GM19455 (cell line): ENCODE measurements at regions not wholly inside any gene's neighbourhood (a gene's known extent, or its start where the extent isn't known, plus 50 kb on each side); places are given as distances from the start of the nearest gene placed in this dataset.

Experiments
- ATAC-seq: cut with Tn5 transposase; IDR thresholded peaks from one replicate; pipeline ENCODE4 v1.9.1; 2021; ENCODE audit not compliant: unreplicated experiment

DNA sequence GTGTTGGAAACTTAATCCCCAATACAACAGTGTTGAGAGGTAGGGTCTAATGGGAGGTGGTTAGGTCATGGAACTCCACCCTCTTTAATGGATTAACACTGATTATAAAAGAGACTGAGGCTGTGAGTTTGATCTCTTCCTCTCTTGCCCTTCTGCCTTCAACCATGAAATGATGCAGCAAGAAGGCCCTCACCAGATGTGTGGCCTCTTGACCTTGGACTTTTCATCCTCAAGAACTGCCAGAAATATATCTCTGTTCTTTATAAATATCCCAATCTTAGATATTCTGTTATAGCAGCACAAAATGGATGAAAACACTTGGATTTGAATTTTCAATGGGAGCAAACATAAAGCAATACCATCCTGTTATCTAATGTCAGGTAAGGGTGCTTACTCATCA lies 67.6 kb downstream of the NMUR2 start:
- ATAC-seq: no peak

DNA sequence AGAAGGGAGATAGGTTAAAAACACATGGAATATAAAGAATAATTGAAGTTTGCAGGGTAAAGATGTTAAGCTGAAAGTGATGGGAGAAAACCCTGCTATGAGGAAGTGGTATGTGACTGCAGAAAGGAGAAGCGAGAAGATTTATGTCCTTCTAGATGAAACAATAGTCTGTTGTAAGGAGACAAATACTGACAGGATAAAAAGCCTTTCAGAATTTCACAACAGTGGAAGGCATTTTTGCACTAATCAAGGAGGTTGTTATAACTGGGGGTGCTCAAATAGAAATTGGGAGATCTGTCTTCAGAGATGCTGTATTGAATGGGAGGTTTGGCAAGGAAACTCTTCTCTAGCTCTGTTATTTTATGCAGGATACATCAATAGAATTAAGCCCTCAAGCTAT lies 69.6 kb downstream of the NMUR2 start:
- ATAC-seq: no peak

DNA sequence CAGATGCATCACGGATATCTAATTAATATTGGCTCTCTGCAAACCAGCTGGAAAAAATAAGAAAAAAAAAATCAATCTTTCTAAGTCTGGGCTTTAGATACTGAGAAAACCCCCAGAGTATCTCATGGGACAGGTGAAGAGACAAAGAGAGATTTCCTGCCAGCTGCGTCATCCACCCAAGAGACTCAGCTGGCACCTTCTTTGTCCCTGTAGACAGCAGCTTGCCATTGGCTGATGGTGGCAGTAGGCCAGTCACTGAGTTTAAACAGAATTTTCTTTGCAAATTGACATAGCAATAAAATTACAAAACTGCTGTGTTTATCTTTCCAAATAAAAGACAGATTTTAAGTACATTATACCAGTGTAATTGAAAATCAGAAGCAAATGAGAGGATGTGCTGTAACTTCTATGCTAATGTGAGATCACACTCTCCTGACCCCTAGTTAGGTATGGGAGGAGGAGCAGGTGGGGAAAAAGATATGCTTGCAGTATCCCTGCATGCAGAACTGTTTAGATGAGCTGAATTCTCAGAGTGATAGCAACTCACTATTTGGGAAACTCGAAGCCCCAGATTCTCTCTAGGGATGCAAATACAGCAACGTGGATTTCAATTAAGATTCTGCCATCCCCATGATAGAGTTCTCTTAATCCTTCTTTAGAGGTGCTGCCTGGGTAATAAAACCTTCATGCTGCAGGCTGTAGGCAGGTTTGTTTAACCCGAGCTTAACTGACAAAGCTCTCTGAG lies 72.2 kb downstream of the NMUR2 start:
- ATAC-seq: no peak

DNA sequence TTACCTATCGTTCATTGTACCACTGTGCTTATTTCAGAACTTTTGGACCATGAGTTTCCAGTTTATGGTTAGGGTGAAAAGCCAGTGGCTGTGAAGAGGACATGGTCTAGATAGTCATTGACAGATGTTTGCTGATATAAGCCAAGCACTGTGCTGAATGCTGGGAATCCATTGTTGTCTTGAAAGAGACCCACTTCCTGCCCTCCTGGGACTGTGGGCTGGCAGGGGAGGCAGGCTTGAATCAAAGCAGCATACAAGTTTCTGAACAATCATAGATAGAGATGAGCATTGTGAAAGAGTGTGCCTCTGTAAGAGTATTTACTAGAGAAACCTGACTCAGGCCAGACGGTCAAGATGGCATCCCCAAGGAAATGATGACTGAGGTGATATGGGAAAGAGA lies 73.4 kb downstream of the NMUR2 start:
- ATAC-seq: no peak

DNA sequence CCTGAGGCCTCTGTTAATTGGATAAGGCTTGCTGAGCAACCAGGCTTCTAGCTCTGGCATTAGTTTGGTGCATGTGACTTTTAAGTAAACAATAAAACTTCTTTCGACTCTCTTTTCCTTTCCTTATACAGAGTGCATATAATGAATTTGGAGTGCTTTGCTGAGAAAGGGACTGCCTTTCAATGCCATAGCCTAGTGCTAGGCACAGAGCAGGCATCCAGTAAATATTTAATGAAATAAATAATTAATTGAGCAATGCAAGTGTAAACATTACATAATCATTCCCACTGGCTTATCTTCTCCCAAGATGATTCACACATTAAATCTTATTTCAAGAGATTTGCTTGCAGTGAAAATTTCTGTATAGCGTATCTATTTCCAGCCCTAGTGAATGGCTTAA lies 74.1 kb downstream of the NMUR2 start:
- ATAC-seq: no peak

DNA sequence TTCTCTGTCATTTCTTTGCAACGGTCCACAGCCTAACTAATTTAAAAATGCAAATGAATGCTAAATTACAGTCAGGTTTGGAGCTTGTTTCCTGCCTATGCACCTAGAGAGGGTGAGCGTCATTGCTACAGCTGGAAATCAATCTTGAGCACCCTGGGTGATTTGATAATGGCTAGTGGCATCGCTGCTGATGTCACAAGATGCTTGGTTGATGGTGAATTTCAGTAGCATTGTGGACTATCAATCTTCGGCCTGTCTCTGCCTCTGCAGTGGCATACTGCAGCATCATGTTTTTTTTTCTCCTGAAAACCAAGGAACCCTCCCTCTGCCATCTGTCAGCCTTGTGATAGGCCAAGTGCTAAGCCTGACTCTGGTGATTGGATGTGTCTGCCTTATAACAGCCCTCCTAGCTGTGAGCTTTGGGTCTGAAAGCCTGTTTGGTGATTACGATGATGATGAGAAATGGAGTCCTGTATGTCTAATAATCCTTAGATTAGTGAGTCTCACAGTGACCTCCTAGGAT lies 75.3 kb downstream of the NMUR2 start:
- ATAC-seq: no peak

DNA sequence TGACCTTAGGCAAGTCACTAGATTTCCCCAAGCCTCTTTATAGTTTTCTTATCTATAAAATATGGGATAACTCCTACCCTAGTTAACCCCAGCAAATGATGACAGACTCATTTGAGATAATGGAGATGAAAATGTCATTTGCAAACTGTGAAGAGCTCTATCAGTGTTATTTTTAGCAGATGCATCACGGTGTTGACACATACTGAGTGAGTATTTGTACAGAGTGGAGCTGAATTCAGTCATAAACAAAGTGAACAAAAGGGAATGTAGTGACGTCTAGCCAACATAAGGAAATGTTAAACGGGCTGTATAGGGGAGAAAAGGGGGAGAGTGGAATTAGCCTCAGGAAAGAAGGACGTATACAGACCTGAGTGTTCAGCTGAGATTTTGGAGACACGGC lies 75.9 kb downstream of the NMUR2 start:
- ATAC-seq: no peak

DNA sequence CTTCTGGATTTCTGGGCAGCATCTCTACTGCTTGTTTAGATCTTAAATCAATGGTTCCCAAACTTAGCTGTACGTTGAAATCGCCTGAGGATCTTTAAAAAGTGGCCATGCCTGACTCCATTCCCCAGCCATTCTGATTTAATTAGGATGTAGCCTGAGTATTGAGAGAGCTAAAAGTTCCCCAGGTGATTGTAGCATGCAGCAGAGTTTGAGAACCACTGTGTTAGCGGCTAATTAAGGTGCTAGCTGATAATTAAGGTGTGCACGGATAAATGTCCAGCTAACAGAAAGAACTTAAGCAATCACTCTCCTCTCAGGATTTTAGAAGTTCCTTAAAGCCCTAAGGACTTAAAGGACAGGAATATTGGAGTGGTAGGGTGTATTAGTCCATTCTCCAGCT lies 89.1 kb downstream of the NMUR2 start:
- ATAC-seq: no peak

DNA sequence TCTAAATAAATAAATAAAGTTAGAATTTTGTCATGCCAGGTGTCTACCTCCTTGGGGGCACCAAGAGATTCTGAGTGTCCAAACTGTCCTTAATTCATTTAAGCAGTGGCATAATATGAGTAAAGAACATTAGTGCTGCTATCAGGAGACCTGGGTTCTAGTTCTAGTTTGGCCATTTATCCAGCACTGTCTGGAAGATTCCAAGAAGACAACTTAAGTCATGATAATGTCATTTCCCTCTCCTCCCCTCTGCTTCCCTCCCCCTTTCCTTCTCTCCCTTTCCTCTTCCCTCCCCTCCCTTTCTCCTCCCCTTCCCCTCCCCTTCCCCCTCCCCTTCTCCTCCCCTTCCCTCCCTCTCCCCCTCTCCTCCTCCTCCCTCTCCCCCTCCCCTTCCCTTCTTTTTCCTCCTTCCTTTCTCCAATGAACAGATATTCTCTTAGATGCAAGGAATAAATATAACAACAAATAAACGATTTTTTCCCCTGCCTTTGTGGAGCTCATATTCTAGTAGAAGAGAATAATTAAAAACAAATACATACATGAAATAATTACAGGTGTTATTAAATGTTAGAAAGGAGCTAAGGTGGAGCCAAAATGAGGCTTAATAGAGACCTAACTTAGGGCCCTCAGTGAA lies 90.8 kb downstream of the NMUR2 start:
- ATAC-seq: no peak

DNA sequence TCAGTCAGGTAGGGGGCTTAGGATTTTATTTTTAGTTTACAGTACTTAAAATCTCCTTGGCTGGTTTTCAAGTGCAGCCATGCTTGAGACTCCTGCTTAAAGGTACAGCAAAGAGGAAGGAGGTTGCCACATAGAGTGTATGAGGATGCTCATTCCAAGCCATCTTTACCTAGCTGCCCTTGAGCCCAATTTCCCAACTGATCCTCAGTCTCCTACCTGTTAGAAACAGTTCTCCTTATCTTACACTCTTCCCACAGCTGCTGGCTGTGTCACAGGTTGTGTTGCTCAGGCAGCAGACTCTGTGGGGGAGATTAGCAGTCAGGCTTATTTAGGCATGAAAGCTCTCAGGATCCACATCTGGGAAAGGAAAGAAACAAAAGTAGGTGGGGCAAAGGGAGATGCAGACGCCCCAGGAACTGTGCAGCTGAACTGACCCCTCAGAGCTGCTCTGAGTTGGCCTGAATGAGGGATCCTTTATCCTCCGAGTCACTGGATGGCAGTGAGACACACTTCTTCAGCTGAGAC lies 95.1 kb downstream of the NMUR2 start:
- ATAC-seq: no peak

DNA sequence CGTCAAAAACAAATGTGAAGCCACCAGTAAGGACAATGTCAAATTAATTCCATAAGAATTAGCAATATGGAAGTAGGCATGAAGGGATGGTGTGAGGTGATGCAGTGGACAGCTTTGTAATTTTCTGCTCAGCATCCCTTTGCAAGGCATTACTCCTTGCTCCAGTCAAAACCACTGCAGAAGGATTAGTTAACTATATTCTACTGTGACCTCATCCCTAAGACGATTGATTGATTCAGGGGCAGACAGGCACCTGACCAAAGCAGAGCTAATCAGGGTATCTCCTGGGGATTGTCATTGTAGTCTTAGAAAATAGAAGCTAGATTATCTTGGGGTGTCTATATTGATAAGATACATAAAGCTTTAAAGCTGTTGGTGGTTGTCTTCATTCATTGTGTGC lies 98.7 kb downstream of the NMUR2 start:
- ATAC-seq: no peak

DNA sequence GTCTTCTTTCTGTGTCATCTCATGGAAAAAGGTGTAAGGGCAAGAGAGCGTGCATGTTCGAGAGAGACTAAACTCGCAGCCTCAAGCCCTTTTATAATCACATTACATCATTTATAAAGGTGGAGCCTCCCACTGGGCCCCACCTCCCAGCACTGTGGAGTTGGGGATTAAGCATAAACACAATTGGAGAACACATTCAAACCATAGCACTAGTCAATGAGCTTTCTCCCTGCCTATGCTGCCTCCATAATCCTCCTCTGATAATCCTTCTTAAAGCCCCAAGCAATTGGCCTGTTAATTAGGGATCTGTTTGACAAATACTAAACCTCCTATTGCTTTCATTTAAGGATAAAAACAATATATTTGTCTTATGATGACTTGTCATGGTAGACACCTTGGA lies 99.6 kb downstream of the NMUR2 start:
- ATAC-seq: no peak

DNA sequence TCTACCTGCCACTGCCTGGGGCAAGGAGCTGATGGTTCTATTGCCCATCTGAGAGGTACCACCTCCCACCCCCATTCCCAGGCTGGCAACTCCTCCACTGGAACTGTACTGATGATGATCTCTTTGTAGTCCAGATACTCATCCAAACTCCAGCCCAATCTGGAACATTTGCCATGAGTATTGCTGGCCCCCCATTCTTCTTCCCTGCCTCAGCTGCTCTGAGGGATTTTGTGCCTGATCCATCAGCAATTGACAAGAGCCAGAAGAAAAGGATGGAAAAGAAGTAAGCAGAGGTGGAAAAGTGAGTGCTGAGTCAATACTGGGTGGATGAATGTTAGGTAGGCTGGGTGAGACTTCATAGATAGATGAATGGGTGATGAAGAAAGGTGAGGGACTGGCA lies 101.2 kb downstream of the NMUR2 start:
- no peak for ATAC-seq

DNA sequence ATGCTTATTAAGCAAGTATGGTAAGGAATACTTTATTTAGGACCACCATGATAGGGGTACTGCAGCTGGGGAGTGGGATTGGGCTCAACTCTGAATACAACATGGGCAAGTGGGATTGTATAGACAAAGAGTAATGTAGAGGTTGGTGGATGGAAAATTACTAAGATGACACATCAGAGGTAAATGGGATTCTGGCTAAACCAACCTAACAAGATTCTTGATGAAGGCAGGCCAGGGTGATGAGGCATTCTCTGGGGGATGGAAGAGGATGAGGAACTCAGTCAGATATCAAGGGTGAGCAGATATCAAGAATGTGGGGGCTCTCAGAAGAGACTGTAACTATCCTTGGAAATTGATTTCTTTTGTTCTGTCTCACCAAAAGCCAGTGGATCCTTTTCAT lies 107.2 kb downstream of the NMUR2 start:
- ATAC-seq: no peak

DNA sequence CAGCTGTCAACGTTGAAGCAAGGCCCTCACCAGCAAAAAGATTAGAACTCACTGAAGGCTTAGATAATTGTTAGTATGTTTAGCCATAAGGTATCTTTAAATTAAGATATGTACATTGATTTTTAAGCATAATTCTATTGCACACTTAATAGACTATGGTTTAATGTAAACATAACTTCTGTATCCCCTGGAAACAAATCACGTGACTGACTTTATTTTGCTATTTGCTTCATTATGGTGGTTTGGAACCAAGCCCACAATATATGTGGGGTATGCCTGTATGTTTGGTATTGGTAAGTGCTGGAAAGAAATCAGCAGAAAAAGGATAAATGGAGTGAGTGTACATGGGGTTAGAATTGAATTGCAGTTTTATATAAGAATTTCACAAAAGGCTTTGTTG lies 111.9 kb downstream of the NMUR2 start:
- no peak for ATAC-seq

DNA sequence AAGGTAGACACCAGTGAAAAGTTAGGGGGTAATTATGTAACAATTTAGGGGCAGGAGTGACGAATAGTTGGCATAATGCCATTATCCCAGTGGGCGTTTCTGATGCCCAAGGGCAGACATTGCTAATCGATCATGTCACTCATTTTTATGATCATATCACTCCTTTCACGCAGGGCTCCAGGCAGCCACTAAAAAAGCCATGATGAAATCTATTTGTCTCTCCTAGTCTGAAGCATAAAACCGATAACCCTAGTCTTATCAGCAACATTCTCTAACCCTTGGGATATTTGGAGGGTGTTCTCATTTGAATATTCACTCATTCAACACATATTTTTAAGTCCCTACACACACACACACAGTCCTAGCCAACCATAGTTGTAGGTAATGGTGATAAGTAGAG lies 114.9 kb downstream of the NMUR2 start:
- no peak for ATAC-seq

DNA sequence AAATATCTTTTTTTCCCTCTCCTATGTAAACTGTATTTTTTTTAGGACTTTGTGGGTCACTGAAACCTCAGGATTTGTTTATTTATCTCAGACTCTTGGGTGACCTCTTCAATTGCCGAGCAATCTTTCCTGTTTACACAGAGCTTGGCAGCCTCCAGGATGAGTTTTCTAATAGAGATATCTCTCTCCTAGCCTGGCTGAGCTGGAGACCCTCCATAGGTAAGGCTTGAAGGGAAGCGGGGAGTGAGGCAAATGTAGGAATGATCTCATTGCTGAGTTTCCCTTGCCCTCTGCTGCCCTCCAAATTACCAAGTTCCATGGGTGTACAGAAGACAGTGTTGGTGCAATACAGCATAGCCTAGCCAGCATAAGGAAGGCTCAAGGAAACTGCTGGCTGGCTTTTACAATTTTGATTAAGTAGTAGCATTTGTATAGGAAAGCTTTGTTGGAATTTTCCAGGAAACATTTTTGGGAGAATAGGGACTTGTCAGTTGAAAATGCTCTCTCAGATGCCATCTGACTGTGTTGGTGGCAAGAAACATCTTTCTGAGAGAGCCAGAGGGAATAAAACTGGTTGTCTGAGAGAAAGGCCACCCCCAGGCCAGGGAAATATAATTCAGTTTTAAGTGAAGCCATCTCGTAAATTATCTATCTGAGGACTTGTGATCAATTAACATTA lies 116.0 kb downstream of the NMUR2 start:
- ATAC-seq: no peak

DNA sequence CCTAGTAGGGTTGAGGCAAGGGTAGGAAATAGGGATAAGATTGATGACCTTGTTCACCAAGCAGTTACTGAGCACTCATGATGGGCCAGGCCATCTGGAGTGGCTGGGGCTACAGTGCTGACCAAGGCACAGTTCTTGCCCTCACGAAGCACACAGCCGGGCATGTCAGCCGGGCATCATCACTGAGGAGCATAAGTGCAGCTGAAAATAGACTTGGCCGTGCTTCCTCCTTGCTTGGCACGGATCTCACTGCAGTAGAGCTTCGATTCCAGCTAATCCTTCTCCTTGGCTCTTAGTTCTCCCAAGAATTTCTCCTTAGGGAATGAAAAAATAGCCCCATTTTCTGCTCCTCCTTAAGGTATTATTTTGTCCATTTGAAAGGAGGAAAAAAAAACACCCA lies 116.6 kb downstream of the NMUR2 start:
- no peak for ATAC-seq

DNA sequence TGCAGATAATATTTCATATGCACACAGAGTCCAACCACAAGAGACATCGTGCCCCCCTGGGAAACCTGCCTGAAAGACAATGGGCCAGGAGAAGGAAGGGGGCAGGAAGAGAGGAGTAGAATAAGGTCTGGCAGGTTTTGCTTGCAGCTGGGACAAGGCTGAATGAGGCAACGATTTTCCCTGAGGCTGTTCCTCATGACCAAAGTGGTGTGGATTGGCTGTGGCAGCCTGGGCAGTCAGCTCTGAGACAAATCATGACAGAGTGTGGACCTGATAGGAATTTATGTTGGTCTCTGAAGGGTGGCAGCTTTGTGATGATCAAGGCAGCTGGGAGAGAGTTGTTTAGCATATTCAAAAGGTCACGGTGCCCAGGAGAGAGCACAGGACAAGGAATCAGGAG lies 119.3 kb downstream of the NMUR2 start:
- ATAC-seq: no peak

DNA sequence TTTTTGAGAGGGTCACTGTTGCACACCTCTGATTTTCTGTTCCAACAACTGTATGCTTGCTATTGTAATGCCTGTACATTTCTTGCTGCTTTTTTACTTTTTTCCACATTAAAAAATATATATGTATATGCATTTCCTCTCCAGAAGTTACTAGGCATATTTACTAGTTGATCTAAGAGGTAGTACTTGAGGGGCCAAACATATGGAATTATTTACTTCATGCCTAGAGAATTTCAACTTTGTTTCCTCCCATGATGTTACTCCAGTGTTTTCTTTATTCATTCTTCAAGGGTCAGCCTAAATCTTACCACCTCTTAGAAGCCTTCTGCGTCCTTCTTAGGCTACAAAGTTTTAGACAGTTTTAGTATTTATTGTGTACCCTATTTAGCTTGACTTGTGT lies 122.7 kb downstream of the NMUR2 start:
- ATAC-seq: no peak

DNA sequence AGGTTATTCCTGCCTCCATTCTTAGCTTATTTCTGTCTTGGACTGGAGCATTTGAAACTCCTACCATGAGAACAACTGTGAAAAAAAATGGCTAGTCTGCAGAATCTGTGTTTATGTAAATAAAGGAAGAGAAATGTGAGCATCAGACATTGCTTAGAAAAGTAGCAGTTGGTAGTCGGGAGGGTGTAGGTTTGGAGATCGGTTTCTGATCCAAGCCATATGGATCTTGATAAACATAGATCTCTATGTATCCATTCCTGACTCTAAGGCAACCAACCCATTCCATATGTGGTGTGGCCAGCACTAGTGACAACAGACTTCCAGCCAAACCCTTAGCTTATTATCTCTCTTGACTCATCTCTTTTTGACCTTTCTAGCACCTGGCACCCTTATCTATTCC lies 127.1 kb downstream of the NMUR2 start:
- ATAC-seq: no peak

DNA sequence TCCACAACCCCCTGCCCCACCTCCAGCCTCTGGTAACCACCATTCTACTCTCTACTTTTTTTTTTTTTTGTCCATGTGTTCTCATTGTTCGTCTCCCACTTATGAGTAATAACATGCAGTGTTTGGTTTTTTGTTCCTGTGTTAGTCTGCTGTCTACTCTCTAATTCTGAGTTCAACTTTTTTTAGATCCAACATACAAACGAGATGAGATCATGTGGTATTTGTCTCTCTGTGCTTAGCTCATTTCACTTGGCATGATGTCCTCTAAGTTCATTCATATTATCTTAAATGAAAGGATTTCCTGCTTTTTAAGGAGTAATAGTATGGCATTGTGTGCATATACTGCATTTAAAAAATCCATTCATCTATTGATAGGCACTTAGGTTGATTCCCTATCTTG lies 130.9 kb downstream of the NMUR2 start:
- ATAC-seq: no peak
